WTC11 (cell line): ENCODE measurements at regions not wholly inside any gene's neighbourhood (a gene's known extent, or its start where the extent isn't known, plus 50 kb on each side); places are given as distances from the start of the nearest gene placed in this dataset.

Experiments used
- CTCF ChIP-seq: fragments of 200-600 bp; IDR thresholded peaks from 2 replicates; pipeline ENCODE4 v1.8.0; 2022; ENCODE audit warnings: antibody characterized with exemption
- HMGXB4 ChIP-seq: sonication (generic); formaldehyde crosslinking; IDR thresholded peaks from 2 replicates; pipeline ENCODE4 v1.8.1; 2023; ENCODE audit warnings: mild to moderate bottlenecking, moderate library complexity, missing genetic modification reagents
- MAX ChIP-seq: sonication (generic); formaldehyde crosslinking; IDR thresholded peaks from 2 replicates; pipeline ENCODE4 v1.8.0; 2022; ENCODE audit warnings: mild to moderate bottlenecking, missing genetic modification reagents

- no peak for TF ChIP-seq MAX (CRISPR knock-in tag)
- TF ChIP-seq CTCF: no peak
- TF ChIP-seq HMGXB4 (CRISPR knock-in tag): no peak
Observed at GRCh38 chr5:74153255-74153790, 487.2 kb downstream of the ENC1 start.
